ENCODE measurements at regions not wholly inside any gene's neighbourhood (a gene's known extent, or its start where the extent isn't known, plus 50 kb on each side); places are given as distances from the start of the nearest gene placed in this dataset.

DNA sequence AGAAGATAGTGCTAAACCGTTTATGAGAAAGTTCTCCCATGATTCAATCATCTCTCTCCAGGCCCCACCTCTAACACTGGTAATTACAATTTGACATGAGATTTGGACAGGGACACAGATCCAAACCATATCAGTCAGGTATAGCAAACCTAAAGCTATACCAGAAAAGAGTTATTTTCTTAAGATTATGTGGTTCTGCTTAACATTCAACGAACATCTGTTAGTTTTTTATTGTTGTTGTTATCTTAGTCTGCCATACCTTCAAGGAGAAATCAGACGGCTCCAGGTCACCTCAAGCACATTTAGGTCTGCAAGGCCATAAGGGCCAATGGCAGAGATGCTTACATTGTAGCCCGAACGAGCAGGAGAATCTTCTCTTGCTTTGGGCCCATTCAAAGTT lies 89.5 kb upstream of the ETV3 start (continued):
- no peak for TF ChIP-seq TEAD1 (CRISPR knock-in tag; IDR thresholded peaks at IDR 0.05)

DNA sequence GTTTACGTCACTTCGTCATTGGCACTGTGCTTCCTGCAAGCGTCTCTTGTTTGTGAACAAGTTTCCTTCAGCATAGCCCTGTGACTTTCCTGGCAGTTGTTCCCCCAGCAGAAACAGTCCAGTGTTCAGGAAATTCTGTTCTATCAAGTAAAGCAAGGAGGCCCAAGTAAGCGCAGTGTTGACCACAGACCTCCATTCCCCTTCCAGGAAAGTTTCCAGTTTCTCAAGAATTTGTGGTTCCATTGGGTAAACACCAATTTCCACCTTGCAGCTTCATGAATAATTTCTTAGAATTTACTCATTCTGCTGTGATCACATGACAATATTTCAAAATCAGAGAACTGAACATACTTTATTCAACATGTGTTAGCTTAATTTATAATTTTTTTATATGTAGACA lies 88.5 kb upstream of the ETV3 start:
- no peak overlapping the region for H3K4me3 Mint-ChIP-seq
- TF ChIP-seq TCF7 (CRISPR knock-in tag; IDR thresholded peaks at IDR 0.05; ENCODE audit: low read depth) (no peak), ESRRA (CRISPR knock-in tag; IDR thresholded peaks at IDR 0.05; ENCODE audit: borderline replicate concordance) (no peak), CREB1 (CRISPR knock-in tag; IDR thresholded peaks at IDR 0.05) (no peak), ZNF671 (CRISPR knock-in tag; IDR thresholded peaks at IDR 0.05) (no peak), TP53 (CRISPR knock-in tag; IDR thresholded peaks at IDR 0.05) (no peak), NR3C1 (CRISPR knock-in tag; conservative IDR thresholded peaks at IDR 0.05; ENCODE audit: low read depth) (no peak), FOXJ3 (CRISPR knock-in tag; IDR thresholded peaks at IDR 0.05; ENCODE audit: borderline replicate concordance) (no peak), ETV6 (CRISPR knock-in tag; IDR thresholded peaks at IDR 0.05) (no peak), NR2C2 (CRISPR knock-in tag; IDR thresholded peaks at IDR 0.05) (no peak), FOXP1 (CRISPR knock-in tag; IDR thresholded peaks at IDR 0.05; ENCODE audit: borderline replicate concordance) (no peak), TEAD1 (CRISPR knock-in tag; IDR thresholded peaks at IDR 0.05) (no peak)
- TF ChIP-seq, protein P1, sequence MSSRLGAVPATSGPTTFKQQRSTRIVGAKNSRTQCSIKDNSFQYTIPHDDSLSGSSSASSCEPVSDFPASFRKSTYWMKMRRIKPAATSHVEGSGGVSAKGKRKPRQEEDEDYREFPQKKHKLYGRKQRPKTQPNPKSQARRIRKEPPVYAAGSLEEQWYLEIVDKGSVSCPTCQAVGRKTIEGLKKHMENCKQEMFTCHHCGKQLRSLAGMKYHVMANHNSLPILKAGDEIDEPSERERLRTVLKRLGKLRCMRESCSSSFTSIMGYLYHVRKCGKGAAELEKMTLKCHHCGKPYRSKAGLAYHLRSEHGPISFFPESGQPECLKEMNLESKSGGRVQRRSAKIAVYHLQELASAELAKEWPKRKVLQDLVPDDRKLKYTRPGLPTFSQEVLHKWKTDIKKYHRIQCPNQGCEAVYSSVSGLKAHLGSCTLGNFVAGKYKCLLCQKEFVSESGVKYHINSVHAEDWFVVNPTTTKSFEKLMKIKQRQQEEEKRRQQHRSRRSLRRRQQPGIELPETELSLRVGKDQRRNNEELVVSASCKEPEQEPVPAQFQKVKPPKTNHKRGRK (CRISPR knock-in tag; IDR thresholded peaks at IDR 0.05; ENCODE audit: borderline replicate concordance), result no peak
- TF ChIP-seq, protein P2, sequence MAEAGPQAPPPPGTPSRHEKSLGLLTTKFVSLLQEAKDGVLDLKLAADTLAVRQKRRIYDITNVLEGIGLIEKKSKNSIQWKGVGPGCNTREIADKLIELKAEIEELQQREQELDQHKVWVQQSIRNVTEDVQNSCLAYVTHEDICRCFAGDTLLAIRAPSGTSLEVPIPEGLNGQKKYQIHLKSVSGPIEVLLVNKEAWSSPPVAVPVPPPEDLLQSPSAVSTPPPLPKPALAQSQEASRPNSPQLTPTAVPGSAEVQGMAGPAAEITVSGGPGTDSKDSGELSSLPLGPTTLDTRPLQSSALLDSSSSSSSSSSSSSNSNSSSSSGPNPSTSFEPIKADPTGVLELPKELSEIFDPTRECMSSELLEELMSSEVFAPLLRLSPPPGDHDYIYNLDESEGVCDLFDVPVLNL (CRISPR knock-in tag; IDR thresholded peaks at IDR 0.05; ENCODE audit: borderline replicate concordance, low read depth), result no peak
- TF ChIP-seq, protein P3, sequence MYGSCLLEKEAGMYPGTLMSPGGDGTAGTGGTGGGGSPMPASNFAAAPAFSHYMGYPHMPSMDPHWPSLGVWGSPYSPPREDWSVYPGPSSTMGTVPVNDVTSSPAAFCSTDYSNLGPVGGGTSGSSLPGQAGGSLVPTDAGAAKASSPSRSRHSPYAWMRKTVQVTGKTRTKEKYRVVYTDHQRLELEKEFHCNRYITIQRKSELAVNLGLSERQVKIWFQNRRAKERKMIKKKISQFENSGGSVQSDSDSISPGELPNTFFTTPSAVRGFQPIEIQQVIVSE (CRISPR knock-in tag; IDR thresholded peaks at IDR 0.05; ENCODE audit: borderline replicate concordance), result no peak
- TF ChIP-seq, protein P4, sequence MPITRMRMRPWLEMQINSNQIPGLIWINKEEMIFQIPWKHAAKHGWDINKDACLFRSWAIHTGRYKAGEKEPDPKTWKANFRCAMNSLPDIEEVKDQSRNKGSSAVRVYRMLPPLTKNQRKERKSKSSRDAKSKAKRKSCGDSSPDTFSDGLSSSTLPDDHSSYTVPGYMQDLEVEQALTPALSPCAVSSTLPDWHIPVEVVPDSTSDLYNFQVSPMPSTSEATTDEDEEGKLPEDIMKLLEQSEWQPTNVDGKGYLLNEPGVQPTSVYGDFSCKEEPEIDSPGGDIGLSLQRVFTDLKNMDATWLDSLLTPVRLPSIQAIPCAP (CRISPR knock-in tag; IDR thresholded peaks at IDR 0.05), result no peak
- TF ChIP-seq, protein P5, sequence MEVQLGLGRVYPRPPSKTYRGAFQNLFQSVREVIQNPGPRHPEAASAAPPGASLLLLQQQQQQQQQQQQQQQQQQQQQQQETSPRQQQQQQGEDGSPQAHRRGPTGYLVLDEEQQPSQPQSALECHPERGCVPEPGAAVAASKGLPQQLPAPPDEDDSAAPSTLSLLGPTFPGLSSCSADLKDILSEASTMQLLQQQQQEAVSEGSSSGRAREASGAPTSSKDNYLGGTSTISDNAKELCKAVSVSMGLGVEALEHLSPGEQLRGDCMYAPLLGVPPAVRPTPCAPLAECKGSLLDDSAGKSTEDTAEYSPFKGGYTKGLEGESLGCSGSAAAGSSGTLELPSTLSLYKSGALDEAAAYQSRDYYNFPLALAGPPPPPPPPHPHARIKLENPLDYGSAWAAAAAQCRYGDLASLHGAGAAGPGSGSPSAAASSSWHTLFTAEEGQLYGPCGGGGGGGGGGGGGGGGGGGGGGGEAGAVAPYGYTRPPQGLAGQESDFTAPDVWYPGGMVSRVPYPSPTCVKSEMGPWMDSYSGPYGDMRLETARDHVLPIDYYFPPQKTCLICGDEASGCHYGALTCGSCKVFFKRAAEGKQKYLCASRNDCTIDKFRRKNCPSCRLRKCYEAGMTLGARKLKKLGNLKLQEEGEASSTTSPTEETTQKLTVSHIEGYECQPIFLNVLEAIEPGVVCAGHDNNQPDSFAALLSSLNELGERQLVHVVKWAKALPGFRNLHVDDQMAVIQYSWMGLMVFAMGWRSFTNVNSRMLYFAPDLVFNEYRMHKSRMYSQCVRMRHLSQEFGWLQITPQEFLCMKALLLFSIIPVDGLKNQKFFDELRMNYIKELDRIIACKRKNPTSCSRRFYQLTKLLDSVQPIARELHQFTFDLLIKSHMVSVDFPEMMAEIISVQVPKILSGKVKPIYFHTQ (CRISPR knock-in tag; IDR thresholded peaks at IDR 0.05), result no peak
- TF ChIP-seq, protein P6, sequence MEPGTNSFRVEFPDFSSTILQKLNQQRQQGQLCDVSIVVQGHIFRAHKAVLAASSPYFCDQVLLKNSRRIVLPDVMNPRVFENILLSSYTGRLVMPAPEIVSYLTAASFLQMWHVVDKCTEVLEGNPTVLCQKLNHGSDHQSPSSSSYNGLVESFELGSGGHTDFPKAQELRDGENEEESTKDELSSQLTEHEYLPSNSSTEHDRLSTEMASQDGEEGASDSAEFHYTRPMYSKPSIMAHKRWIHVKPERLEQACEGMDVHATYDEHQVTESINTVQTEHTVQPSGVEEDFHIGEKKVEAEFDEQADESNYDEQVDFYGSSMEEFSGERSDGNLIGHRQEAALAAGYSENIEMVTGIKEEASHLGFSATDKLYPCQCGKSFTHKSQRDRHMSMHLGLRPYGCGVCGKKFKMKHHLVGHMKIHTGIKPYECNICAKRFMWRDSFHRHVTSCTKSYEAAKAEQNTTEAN (CRISPR knock-in tag; IDR thresholded peaks at IDR 0.05), result no peak
- TF ChIP-seq, protein P7, sequence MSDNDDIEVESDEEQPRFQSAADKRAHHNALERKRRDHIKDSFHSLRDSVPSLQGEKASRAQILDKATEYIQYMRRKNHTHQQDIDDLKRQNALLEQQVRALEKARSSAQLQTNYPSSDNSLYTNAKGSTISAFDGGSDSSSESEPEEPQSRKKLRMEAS (CRISPR knock-in tag; IDR thresholded peaks at IDR 0.05), result no peak
- TF ChIP-seq, protein P8, sequence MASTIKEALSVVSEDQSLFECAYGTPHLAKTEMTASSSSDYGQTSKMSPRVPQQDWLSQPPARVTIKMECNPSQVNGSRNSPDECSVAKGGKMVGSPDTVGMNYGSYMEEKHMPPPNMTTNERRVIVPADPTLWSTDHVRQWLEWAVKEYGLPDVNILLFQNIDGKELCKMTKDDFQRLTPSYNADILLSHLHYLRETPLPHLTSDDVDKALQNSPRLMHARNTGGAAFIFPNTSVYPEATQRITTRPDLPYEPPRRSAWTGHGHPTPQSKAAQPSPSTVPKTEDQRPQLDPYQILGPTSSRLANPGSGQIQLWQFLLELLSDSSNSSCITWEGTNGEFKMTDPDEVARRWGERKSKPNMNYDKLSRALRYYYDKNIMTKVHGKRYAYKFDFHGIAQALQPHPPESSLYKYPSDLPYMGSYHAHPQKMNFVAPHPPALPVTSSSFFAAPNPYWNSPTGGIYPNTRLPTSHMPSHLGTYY (CRISPR knock-in tag; IDR thresholded peaks at IDR 0.05), result no peak
- TF ChIP-seq, protein P9, sequence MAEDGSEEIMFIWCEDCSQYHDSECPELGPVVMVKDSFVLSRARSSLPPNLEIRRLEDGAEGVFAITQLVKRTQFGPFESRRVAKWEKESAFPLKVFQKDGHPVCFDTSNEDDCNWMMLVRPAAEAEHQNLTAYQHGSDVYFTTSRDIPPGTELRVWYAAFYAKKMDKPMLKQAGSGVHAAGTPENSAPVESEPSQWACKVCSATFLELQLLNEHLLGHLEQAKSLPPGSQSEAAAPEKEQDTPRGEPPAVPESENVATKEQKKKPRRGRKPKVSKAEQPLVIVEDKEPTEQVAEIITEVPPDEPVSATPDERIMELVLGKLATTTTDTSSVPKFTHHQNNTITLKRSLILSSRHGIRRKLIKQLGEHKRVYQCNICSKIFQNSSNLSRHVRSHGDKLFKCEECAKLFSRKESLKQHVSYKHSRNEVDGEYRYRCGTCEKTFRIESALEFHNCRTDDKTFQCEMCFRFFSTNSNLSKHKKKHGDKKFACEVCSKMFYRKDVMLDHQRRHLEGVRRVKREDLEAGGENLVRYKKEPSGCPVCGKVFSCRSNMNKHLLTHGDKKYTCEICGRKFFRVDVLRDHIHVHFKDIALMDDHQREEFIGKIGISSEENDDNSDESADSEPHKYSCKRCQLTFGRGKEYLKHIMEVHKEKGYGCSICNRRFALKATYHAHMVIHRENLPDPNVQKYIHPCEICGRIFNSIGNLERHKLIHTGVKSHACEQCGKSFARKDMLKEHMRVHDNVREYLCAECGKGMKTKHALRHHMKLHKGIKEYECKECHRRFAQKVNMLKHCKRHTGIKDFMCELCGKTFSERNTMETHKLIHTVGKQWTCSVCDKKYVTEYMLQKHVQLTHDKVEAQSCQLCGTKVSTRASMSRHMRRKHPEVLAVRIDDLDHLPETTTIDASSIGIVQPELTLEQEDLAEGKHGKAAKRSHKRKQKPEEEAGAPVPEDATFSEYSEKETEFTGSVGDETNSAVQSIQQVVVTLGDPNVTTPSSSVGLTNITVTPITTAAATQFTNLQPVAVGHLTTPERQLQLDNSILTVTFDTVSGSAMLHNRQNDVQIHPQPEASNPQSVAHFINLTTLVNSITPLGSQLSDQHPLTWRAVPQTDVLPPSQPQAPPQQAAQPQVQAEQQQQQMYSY (CRISPR knock-in tag; IDR thresholded peaks at IDR 0.05), result no peak
- POLR2A ChIA-PET, result no interaction called here
- ATAC-seq, result no peak
- H3K27me3 Mint-ChIP-seq (ENCODE audit: low read depth), result peaks cover 7% of the 10 kb centered on the region
- peaks cover 17% of the 10 kb centered on the region for H3K36me3 Mint-ChIP-seq
- CTCF ChIA-PET, result no interaction called here
- H3K27ac Mint-ChIP-seq, result no peak overlapping the region
- no peak for DNase-seq (ENCODE audit: low spot score)
- peaks cover 16% of the 10 kb centered on the region for H3K4me1 Mint-ChIP-seq
- peaks cover 30% of the 10 kb centered on the region for H3K9me3 Mint-ChIP-seq

Data from WTC11 (cell line).